HG03565 (cell line): ENCODE measurements at regions not wholly inside any gene's neighbourhood (a gene's known extent, or its start where the extent isn't known, plus 50 kb on each side); places are given as distances from the start of the nearest gene placed in this dataset.

Experiments
- ATAC-seq: cut with Tn5 transposase; IDR thresholded peaks from one replicate; pipeline ENCODE4 v1.9.1; 2021; ENCODE audit warnings: mild to moderate bottlenecking, moderate library complexity; ENCODE audit not compliant: unreplicated experiment

GRCh38 chr16:64659866-64660265 lies 462.0 kb downstream of the CDH11 start:
- ATAC-seq: no peak

- no peak for ATAC-seq
These were observed 464.4 kb downstream of the CDH11 start for GRCh38 chr16:64657316-64658011.

GRCh38 chr16:64656471-64656870 lies 465.4 kb downstream of the CDH11 start:
- ATAC-seq: no peak

- no peak for ATAC-seq
These were observed 467.7 kb downstream of the CDH11 start for GRCh38 chr16:64654178-64654577.

GRCh38 chr16:64648282-64648681 lies 473.6 kb downstream of the CDH11 start:
- ATAC-seq: no peak

- no peak for ATAC-seq
These were observed 480.5 kb downstream of the CDH11 start for GRCh38 chr16:64641343-64641742.

GRCh38 chr16:64638766-64639165 lies 483.1 kb downstream of the CDH11 start:
- no peak for ATAC-seq

- no peak for ATAC-seq
These were observed 492.2 kb downstream of the CDH11 start for GRCh38 chr16:64629622-64630021.

GRCh38 chr16:64627781-64628180 lies 494.1 kb downstream of the CDH11 start:
- ATAC-seq: no peak

- no peak for ATAC-seq
These were observed 494.6 kb downstream of the CDH11 start for GRCh38 chr16:64627288-64627687.

GRCh38 chr16:64626776-64627175 lies 495.1 kb downstream of the CDH11 start:
- ATAC-seq: no peak

- no peak for ATAC-seq
These were observed 500.2 kb downstream of the CDH11 start for GRCh38 chr16:64621616-64622015.

GRCh38 chr16:64617836-64618476 lies 503.9 kb downstream of the CDH11 start:
- no peak for ATAC-seq

GRCh38 chr16:64615630-64616280 lies 506.1 kb downstream of the CDH11 start:
- ATAC-seq: no peak

- no peak for ATAC-seq
These were observed 525.7 kb downstream of the CDH11 start for GRCh38 chr16:64596196-64596595.

GRCh38 chr16:64590513-64590912 lies 531.4 kb downstream of the CDH11 start:
- no peak for ATAC-seq

- ATAC-seq: no peak
These were observed 532.0 kb downstream of the CDH11 start for GRCh38 chr16:64589836-64590235.

GRCh38 chr16:64586781-64587180 lies 535.1 kb downstream of the CDH11 start:
- ATAC-seq: no peak

- no peak for ATAC-seq
These were observed 536.5 kb downstream of the CDH11 start for GRCh38 chr16:64585367-64585766.

GRCh38 chr16:64580558-64580957 lies 541.3 kb downstream of the CDH11 start:
- ATAC-seq: no peak

GRCh38 chr16:64579712-64580111 lies 542.2 kb downstream of the CDH11 start:
- ATAC-seq: no peak

- ATAC-seq: no peak
These were observed 576.1 kb downstream of the CDH11 start for GRCh38 chr16:64545768-64546167.
